HG03460 (cell line): ENCODE measurements at regions not wholly inside any gene's neighbourhood (a gene's known extent, or its start where the extent isn't known, plus 50 kb on each side); places are given as distances from the start of the nearest gene placed in this dataset.
"Not testable (repeated sequence)": the region's sequence is repeated elsewhere in the genome, so short reads cannot be mapped to it uniquely, and the experiment has no call there.

Source experiments
- ATAC-seq: cut with Tn5 transposase; IDR thresholded peaks from one replicate; pipeline ENCODE4 v1.9.1; 2021; ENCODE audit not compliant: unreplicated experiment

- no peak for ATAC-seq
These were observed 137.6 kb downstream of the COPRS start for GRCh38 chr17:31721291-31722025.

- not testable (repeated sequence) for ATAC-seq
These were observed 141.8 kb downstream of the COPRS start for GRCh38 chr17:31717251-31717650.

- no peak for ATAC-seq
These were observed 143.6 kb downstream of the COPRS start for GRCh38 chr17:31715446-31715845.

GRCh38 chr17:31704483-31704882 lies 154.6 kb downstream of the COPRS start:
- ATAC-seq: no peak

DNA sequence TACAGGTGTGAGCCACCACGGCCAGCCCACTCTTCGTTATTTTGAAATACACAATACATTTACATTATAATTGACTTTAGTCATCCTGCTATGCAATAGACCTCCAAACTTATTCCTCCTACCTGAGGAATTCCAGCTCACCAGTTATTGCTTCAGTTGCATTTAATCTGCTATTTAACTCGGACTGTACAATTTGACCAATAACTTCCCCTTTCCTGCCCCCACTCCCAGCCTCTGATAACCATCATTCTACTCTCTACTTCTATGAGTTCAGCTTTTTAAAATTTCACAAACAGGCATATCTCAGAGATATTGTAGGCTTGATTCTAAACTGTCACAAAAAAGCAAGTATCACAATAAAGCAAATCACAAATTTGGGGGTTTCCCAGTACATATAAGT lies 157.0 kb downstream of the COPRS start:
- no peak for ATAC-seq

DNA sequence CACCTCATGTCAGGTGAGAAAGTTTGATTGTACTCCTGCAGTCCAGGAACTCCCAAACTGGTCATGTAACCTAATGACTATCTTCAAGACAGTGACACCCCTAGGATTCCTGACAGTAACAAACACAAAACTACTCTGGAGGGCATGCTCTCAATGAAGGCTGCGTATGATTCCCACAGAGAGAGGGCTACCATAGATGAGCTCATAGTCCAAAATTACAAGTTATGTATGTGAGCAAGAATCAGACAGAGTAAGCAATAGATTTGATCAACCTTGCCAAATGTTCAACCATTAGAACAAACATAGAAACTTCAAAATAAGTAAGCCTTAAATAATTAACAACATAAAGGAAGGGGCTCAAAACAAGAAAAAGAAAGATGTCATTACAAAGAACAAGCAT lies 158.1 kb downstream of the COPRS start:
- ATAC-seq: no peak

DNA sequence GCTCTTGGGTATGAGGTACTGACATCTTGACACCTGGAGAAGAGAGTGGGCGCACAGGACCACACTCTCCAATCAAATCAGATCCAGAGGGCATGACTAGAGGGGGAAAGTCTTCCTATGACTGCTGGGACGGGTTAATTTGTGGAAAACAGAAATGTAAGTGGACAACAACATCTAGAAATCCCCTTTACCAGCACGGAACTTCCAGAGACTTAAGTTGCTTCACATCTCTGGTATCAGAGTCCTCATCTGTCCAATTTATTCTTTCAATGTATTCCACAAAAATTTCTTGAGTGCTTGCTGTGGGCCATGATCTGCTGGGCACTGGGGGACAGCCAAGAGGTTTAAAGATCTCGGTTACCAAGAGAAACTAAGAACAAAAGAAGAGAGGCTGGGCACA lies 159.2 kb downstream of the COPRS start:
- no peak for ATAC-seq

GRCh38 chr17:31699281-31699680 lies 159.8 kb downstream of the COPRS start:
- no peak for ATAC-seq

GRCh38 chr17:31698751-31699150 lies 160.3 kb downstream of the COPRS start:
- ATAC-seq: no peak

DNA sequence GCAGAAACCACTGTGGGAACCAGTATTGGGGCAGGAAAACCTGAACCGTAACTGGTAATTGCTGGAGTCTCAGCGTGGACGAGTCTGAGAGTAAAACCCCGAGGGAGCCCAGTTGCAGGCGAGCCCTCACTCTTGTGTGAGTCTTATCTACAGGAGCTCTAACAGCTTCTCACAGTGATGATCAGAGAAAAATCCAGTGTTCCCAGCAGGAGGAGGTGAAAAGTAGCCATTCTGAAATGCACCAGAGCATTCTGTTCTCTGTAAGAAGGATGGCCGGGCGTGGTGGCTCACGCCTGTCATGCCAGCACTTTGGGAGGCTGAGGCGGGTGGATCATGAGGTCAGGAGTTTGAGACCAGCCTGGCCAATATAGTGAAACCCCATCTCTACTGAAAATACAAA lies 161.2 kb downstream of the COPRS start:
- ATAC-seq: no peak

DNA sequence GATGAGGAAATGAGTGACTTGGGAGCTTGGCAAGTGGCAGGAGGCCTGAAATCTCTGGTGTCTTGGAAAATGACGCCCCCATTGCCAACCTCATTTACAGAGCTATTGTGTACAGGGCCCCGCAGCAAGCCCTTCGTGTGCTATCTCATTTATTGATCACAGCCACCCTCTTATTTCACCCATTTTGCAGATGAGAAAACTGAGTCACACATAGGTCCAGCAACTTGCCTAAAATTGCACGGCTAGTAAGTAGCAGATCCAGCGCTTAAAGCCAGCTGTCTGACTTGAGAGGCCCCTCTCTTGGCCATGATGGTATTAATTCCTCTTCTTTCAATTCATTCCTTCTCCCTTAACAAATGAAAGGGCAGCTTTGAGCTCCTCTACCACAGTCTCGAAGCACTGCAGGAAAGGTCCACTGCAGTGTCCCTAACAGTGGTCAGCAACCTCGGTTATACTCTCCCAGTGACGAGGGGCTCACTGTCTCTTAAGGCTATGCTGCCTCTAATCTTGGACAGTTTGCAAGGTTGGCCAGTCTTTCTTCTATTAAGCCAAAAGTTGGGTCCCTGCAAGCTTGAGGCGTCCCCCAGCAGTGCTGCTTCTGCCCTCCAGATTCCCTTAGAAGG lies 162.2 kb downstream of the COPRS start:
- ATAC-seq: no peak

GRCh38 chr17:31696184-31696602 lies 162.9 kb downstream of the COPRS start:
- no peak for ATAC-seq

DNA sequence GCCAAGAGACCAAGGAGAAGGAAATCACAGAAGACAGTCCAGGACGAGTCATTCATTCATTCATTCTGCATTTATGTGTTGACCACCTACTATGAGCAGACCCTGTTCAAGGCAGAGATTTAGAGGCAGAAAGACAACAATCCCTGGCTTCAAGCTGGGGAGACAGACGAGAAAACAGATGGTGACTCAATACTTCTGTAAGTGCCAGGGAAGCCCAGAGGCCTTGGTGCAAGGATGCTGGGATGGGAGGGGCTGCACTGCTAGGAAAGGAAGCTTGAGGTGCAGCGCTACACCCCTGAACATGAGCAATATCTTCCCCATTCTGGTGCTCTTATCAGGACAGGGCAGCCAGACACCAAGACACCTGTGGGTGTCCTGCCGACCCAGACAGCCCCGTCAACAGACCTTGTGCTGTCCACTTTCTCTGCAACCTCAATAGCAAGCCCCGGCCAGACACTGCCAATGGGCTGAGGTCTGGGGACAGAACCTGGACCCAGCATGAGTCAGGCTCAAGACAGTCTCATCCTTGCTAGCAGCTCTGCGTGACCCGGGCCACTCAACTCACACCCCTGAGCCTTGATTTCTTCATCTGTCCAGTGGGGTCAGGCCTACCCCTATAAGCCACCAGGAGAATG lies 163.5 kb downstream of the COPRS start:
- ATAC-seq: no peak

GRCh38 chr17:31693433-31694220 lies 165.4 kb downstream of the COPRS start:
- no peak for ATAC-seq

DNA sequence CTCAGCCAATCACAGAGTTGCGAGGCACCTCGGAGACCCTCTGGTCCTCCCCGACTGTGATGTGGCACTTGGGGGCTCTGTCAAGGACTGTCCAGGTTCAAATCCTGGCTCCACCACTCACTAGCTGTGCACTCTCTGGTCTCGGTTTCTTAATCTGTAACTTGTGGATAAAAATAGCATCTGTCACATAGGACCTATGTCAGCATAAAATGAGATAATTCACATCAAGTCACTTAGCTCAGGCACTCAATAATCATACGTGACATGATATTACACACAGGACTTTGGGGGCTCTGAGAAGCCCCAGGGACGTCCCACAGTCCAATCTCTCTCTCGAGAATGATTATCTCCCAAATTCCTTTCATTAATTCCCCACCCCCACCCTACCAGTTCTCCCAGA lies 166.4 kb downstream of the COPRS start:
- no peak for ATAC-seq

GRCh38 chr17:31692027-31692426 lies 167.0 kb downstream of the COPRS start:
- no peak for ATAC-seq

- no peak for ATAC-seq
These were observed 167.7 kb downstream of the COPRS start for GRCh38 chr17:31691251-31691905.

- no peak for ATAC-seq
These were observed 168.9 kb downstream of the COPRS start for GRCh38 chr17:31690151-31690551.

DNA sequence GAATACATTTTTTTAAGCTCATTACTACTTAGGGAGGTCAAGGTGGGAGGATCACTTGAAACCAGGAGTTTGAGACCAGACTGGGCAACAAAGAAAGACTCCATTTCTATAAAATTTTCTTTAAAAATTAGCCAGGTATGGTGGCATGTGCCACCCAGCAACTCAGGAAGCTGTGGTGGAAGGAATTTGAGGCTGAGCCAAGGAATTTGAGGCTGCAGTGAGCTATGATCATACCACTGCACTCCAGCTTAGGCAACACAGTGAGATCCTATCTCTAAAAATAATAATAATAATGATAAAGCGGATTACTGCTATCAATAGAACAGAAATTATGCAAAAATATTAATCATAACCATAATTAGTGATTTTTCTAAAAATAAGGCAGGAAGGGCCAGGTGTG lies 170.3 kb downstream of the COPRS start:
- no peak for ATAC-seq

DNA sequence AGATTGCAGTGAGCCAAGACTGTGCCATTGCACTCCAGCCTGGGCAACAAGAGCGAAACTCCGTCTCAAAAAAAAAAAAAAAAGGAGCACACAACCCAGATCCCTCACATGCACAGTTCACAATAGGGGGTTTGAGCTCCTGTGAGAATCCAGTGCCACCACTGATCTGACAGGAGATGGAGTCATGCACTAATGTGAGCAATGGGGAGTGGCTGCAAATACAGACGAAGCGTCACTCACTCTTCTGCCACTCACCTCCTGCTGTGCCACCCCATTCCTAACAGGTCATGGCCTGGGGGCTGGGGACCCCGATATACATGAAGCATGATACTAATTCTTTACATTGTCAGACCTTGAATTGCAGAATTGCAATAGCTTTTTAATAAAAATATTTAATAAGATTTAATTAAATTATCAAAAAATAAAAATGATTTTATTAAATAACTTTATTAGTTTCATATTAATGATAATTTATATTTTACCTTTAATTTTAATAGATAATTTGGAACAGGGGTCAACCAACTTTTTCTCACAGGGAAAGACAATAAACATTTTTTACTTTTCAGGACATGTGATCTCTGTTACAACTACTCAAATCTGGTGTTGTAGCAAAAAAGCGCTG lies 171.4 kb downstream of the COPRS start:
- ATAC-seq: no peak

DNA sequence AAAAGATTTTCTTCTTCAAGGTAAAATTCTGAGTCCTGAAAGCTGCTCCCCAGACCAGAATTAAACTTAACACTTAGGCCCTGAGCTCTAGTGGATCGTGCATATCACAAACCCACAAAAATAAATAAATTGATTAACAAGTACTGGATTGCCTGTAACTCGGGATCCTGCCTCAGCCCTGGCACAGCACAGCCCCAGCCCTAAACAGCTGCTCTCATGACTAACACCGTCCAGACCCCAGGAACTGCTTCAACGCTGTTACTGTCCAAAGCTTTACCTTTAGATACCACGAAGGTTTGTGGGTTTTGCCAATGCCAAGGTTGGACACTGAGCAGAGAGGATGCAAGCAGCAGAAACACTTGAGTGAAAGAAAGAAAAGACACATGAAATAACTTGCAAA lies 172.5 kb downstream of the COPRS start:
- no peak for ATAC-seq
